ENCODE measurements at regions not wholly inside any gene's neighbourhood (a gene's known extent, or its start where the extent isn't known, plus 50 kb on each side); places are given as distances from the start of the nearest gene placed in this dataset.

DNA sequence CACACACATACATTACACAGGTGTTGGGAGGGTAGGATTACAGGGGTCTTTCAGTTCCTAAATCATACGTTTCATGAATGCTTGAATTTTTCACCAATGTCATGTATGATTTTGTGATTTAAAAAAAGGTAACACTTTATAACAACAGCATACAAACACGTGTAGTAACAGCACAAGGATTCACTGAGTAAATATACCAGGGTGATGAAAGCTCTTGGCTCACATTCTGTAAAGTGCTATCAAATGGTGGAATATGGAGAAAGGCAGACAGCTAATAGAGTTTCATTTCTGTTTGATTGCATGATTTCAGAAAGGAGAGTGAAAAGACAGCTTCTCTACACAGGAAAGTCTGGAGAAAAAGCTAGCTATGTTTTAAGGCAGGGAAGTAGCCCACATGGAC is 231.9 kb downstream of the CD83 start:
- TF ChIP-seq CEBPB (IDR thresholded peaks at IDR 0.05; ENCODE audit: low read depth) (no peak), ZNF274 (IDR thresholded peaks at IDR 0.05; ENCODE audit: low read depth, low read length) (no peak), EZH2 (IDR thresholded peaks at IDR 0.05) (no peak), POLR2A (IDR thresholded peaks at IDR 0.05; ENCODE audit: borderline replicate concordance, extremely low read depth, insufficient read depth, insufficient read length) (no peak), ZFX (IDR thresholded peaks at IDR 0.05) (no peak)
- TF ChIP-seq, protein P1, sequence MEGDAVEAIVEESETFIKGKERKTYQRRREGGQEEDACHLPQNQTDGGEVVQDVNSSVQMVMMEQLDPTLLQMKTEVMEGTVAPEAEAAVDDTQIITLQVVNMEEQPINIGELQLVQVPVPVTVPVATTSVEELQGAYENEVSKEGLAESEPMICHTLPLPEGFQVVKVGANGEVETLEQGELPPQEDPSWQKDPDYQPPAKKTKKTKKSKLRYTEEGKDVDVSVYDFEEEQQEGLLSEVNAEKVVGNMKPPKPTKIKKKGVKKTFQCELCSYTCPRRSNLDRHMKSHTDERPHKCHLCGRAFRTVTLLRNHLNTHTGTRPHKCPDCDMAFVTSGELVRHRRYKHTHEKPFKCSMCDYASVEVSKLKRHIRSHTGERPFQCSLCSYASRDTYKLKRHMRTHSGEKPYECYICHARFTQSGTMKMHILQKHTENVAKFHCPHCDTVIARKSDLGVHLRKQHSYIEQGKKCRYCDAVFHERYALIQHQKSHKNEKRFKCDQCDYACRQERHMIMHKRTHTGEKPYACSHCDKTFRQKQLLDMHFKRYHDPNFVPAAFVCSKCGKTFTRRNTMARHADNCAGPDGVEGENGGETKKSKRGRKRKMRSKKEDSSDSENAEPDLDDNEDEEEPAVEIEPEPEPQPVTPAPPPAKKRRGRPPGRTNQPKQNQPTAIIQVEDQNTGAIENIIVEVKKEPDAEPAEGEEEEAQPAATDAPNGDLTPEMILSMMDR (IDR thresholded peaks at IDR 0.05 in 2 of 3, conservative IDR thresholded peaks at IDR 0.05 in 1 of 3; ENCODE audit: borderline replicate concordance in 1 of 3, insufficient read depth in 1 of 3, low read depth in 2 of 3, low read length in 2 of 3) = no peak

Data from HCT116 (cell line).